Uterus (tissue), 2 donors: ENCODE measurements at regions not wholly inside any gene's neighbourhood (a gene's known extent, or its start where the extent isn't known, plus 50 kb on each side); places are given as distances from the start of the nearest gene placed in this dataset.
"Not testable (repeated sequence)": the region's sequence is repeated elsewhere in the genome, so short reads cannot be mapped to it uniquely, and the experiment has no call there.

Source experiments
- CTCF ChIP-seq, 4 experiments: fragments of 200-600 bp in 2 of 4; fragments of 450-650 bp in 2 of 4; sonication (generic) in 2 of 4; IDR thresholded peaks; one replicate each; pipeline ENCODE4 v1.5.1; 2016 to 2019; ENCODE audit warnings: antibody characterized with exemption in 4 of 4, mild to moderate bottlenecking in 2 of 4, moderate library complexity in 1 of 4
- POLR2A ChIP-seq, 2 donors: fragments of 450-650 bp; IDR thresholded peaks; one replicate each; pipeline ENCODE4 v1.6.1; 2016; ENCODE audit warnings: antibody characterized with exemption in 2 of 2, mild to moderate bottlenecking in 1 of 2, moderate library complexity in 1 of 2

GRCh38 chr15:89031637-89032285 lies 56.5 kb upstream of the ABHD2 start:
- TF ChIP-seq CTCF, POLR2A (IDR thresholded peaks at IDR 0.05): not testable (repeated sequence)
